Loucy (cell line): ENCODE measurements at regions not wholly inside any gene's neighbourhood (a gene's known extent, or its start where the extent isn't known, plus 50 kb on each side); places are given as distances from the start of the nearest gene placed in this dataset.

ENCODE experiments used
- CTCF ChIP-seq: fragments of 200-600 bp; sonication (generic); conservative IDR thresholded peaks from 2 replicates; pipeline ENCODE4 v1.5.1; 2014; ENCODE audit warnings: mild to moderate bottlenecking, antibody characterized with exemption, low read length
- EZH2phosphoT487 ChIP-seq: fragments of 200-600 bp; IDR thresholded peaks from 2 replicates; pipeline ENCODE4 v1.6.1; 2018; ENCODE audit warnings: antibody characterized with exemption, mild to moderate bottlenecking, moderate library complexity, borderline replicate concordance

- TF ChIP-seq CTCF = no peak
- TF ChIP-seq EZH2phosphoT487 = no peak
These were observed 98.4 kb upstream of the GLS start for GRCh38 chr2:190782264-190782663.
